ENCODE measurements at regions not wholly inside any gene's neighbourhood (a gene's known extent, or its start where the extent isn't known, plus 50 kb on each side); places are given as distances from the start of the nearest gene placed in this dataset.

GRCh38 chr1:90346757-90347156 lies 351.8 kb downstream of the ZNF326 start:
- Histone ChIP-seq H3K9ac (ENCODE audit: low read depth, low read length) (no peak overlapping the region), H3K4me1 (ENCODE audit: insufficient read depth, low read length) (no peaks in the 10 kb centered on the region), H3K27ac (ENCODE audit: low read length) (no peak overlapping the region), H3K9me3 (ENCODE audit: insufficient read depth, low read depth, low read length) (peaks cover 12% of the 10 kb centered on the region), H3K4me3 (ENCODE audit: low read length) (no peak overlapping the region), H3K36me3 (ENCODE audit: insufficient read depth, low read depth, low read length) (no peaks in the 10 kb centered on the region), H3K27me3 (ENCODE audit: insufficient read depth, low read length) (no peaks in the 10 kb centered on the region)

DNA sequence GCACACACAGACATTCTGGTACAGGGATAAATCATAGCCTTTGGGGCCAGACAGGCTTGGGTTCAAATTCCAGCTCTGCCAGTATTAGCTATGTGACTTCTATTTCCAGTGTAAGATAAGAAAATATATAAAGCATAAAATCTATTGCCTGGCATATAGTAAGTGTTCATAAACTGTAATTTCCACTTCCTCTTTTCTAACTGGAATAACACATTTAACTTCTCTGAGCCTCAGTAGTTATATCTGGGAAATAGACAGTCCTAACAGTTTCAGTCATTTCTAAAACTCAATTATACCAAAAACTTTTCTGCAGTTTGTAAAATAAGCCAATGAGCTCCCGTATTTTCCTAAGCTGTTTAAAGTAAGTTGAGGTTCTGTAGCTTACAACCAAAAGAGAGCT lies 351.4 kb downstream of the ZNF326 start:
- Histone ChIP-seq H3K27me3 (ENCODE audit: insufficient read depth, low read length) (no peaks in the 10 kb centered on the region), H3K4me3 (ENCODE audit: low read length) (no peak overlapping the region), H3K9me3 (ENCODE audit: insufficient read depth, low read depth, low read length) (peaks cover 12% of the 10 kb centered on the region), H3K36me3 (ENCODE audit: insufficient read depth, low read depth, low read length) (no peaks in the 10 kb centered on the region), H3K27ac (ENCODE audit: low read length) (no peak overlapping the region), H3K4me1 (ENCODE audit: insufficient read depth, low read length) (no peaks in the 10 kb centered on the region), H3K9ac (ENCODE audit: low read depth, low read length) (no peak overlapping the region)

DNA sequence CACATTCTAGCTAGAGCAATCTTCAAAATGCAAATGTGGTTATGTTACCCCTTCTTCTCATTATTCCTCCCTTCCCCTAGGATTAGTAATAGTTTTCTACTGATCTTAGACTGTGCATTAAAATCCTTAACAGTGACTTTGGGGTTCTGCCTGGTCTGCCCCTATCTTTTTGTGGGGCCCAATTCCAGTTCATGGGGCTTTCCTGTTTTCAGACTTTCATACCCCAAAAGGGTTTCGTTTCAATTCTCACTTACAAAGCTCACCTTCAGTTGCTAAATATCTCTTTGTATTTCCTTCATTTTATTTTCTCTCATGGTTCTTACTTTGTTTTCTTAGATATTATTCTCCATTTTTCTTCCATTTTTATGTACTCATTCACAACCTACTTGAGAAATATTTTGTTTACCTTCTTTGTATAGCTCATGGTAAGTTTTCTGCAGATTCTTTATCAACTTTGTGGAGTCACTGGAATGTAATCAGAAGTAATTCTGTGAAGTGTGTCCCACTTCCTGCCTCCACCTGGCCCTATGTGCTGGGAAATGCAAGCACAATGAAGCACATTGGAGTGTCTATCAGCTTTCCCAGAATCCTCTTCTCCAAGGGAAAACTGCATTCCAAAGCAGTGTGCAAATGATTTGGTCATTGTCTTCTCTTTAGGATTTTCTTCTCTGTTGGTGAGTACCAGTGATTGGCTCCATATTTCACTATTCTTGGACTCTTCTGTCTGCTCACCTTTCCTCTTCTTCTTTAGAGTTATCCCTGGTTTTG lies 350.2 kb downstream of the ZNF326 start:
- Histone ChIP-seq H3K27me3 (ENCODE audit: insufficient read depth, low read length) (no peaks in the 10 kb centered on the region), H3K36me3 (ENCODE audit: insufficient read depth, low read depth, low read length) (no peaks in the 10 kb centered on the region), H3K4me3 (ENCODE audit: low read length) (no peak overlapping the region), H3K9ac (ENCODE audit: low read depth, low read length) (no peak overlapping the region), H3K9me3 (ENCODE audit: insufficient read depth, low read depth, low read length) (peaks cover 12% of the 10 kb centered on the region), H3K4me1 (ENCODE audit: insufficient read depth, low read length) (no peaks in the 10 kb centered on the region), H3K27ac (ENCODE audit: low read length) (no peak overlapping the region)

- H3K27me3 ChIP-seq (ENCODE audit: insufficient read depth, low read length), result no peaks in the 10 kb centered on the region
- no peaks in the 10 kb centered on the region for H3K9me3 ChIP-seq (ENCODE audit: insufficient read depth, low read depth, low read length)
- no peaks in the 10 kb centered on the region for H3K36me3 ChIP-seq (ENCODE audit: insufficient read depth, low read depth, low read length)
- H3K4me3 ChIP-seq (ENCODE audit: low read length), result no peak overlapping the region
- H3K9ac ChIP-seq (ENCODE audit: low read depth, low read length), result no peak overlapping the region
- H3K4me1 ChIP-seq (ENCODE audit: insufficient read depth, low read length), result no peaks in the 10 kb centered on the region
- no peak overlapping the region for H3K27ac ChIP-seq (ENCODE audit: low read length)
Measured at GRCh38 chr1:90341516-90341915, 346.6 kb downstream of the ZNF326 start.

DNA sequence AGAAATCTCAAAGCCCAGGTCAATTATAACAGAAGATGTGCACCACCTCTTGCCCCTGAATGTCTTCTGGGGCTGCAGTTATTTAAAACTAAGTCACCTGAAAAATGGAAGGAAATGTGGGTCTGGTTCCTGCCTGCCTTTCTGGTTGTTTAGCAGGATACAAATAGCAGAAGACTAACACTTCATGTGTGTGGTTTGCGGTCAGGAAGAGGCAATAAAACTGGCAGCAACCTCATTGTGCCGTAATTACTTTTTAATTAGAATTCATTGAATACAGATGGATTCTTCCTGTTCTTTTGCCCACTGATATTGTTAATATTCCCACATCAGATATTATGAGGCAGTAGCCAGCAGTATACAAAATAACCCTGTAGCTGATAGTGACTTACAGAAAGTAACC lies 345.7 kb downstream of the ZNF326 start:
- H3K36me3 ChIP-seq (ENCODE audit: insufficient read depth, low read depth, low read length), result no peaks in the 10 kb centered on the region
- H3K27ac ChIP-seq (ENCODE audit: low read length), result no peak overlapping the region
- H3K27me3 ChIP-seq (ENCODE audit: insufficient read depth, low read length), result no peaks in the 10 kb centered on the region
- H3K4me1 ChIP-seq (ENCODE audit: insufficient read depth, low read length), result no peaks in the 10 kb centered on the region
- H3K9ac ChIP-seq (ENCODE audit: low read depth, low read length), result no peak overlapping the region
- no peak overlapping the region for H3K4me3 ChIP-seq (ENCODE audit: low read length)
- no peaks in the 10 kb centered on the region for H3K9me3 ChIP-seq (ENCODE audit: insufficient read depth, low read depth, low read length)

DNA sequence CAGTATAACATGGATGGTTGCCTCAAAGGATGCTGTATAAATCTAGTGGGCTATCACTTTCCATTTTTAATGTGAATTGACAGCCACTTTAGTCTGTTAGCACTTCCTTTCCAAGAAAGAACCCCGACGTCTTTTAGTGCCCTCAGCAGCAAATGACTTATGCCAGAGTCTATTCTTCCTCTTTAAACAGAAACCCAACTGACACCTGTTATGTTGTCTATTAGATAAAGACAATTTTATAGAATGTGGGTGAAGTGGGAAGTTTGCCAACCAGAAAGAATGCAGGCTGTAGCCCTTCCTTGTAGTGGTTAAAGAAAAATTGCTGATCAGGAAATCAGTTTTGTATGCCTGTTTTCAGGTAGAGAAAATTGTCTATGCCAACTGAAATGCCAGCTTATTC lies 344.9 kb downstream of the ZNF326 start:
- H3K9me3 ChIP-seq (ENCODE audit: insufficient read depth, low read depth, low read length), result no peaks in the 10 kb centered on the region
- H3K36me3 ChIP-seq (ENCODE audit: insufficient read depth, low read depth, low read length), result no peaks in the 10 kb centered on the region
- no peak overlapping the region for H3K4me3 ChIP-seq (ENCODE audit: low read length)
- no peak overlapping the region for H3K27ac ChIP-seq (ENCODE audit: low read length)
- H3K4me1 ChIP-seq (ENCODE audit: insufficient read depth, low read length), result no peaks in the 10 kb centered on the region
- H3K9ac ChIP-seq (ENCODE audit: low read depth, low read length), result no peak overlapping the region
- no peaks in the 10 kb centered on the region for H3K27me3 ChIP-seq (ENCODE audit: insufficient read depth, low read length)

DNA sequence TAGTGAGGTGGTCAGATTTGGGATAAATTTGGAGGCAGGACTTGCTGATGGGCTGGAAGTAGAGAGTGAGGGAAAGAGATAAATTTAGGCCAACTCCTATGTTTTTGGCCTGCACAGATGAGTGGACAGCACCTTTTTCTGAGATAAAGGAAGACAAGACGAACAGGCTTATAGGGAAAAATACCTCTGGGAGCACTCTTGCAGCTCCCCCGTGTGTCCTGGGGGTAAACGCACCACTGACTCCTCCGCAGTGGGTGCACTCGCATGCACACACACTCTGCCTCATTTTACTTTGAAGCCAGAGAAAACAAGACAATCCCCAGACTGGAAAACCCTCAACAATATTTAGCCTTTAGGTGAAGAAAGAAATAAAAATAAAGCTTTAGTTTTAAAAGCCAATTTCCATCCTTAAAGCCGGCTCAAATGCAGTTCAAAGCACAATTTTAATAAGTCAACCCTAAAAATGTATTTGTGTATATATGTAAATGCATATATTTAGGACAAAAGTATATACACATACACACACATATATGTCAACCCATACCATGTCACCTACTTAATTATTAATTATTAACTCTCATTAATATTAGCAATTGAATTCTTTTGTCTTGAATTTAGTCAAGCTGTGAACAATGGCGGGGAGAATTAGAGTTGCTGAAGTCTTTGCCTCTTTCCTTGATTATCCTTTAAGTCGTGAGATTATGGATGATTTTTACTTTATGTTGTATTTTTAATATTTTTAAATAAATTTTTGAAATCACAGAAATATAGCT lies 341.8 kb downstream of the ZNF326 start:
- Histone ChIP-seq H3K4me3 (ENCODE audit: low read length) (no peak overlapping the region), H3K27ac (ENCODE audit: low read length) (no peak overlapping the region), H3K27me3 (ENCODE audit: insufficient read depth, low read length) (no peaks in the 10 kb centered on the region), H3K9me3 (ENCODE audit: insufficient read depth, low read depth, low read length) (no peaks in the 10 kb centered on the region), H3K4me1 (ENCODE audit: insufficient read depth, low read length) (no peaks in the 10 kb centered on the region), H3K9ac (ENCODE audit: low read depth, low read length) (no peak overlapping the region), H3K36me3 (ENCODE audit: insufficient read depth, low read depth, low read length) (no peaks in the 10 kb centered on the region)

DNA sequence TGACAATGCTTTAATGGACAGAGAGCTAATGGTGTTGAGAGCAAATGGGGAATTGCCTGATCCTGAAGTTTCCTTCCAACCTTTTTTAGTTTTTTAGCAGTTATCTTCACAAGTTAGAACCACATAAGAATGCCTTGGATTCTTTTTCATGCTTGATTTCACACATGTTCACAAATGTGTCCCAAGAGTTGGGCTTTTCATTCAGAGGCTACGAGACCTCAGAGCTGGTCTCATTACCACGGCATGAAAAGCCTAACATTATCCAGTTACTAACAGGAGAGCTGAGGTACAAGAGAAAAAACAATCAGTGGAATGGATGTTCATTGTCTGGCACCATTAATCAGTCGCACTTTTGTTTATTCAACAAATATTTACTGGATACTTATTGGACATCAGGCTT lies 340.6 kb downstream of the ZNF326 start:
- no peaks in the 10 kb centered on the region for H3K9me3 ChIP-seq (ENCODE audit: insufficient read depth, low read depth, low read length)
- H3K4me1 ChIP-seq (ENCODE audit: insufficient read depth, low read length), result no peaks in the 10 kb centered on the region
- H3K36me3 ChIP-seq (ENCODE audit: insufficient read depth, low read depth, low read length), result no peaks in the 10 kb centered on the region
- no peak overlapping the region for H3K27ac ChIP-seq (ENCODE audit: low read length)
- H3K9ac ChIP-seq (ENCODE audit: low read depth, low read length), result no peak overlapping the region
- H3K27me3 ChIP-seq (ENCODE audit: insufficient read depth, low read length), result no peaks in the 10 kb centered on the region
- H3K4me3 ChIP-seq (ENCODE audit: low read length), result no peak overlapping the region

- Histone ChIP-seq H3K27ac (ENCODE audit: low read length) (no peak overlapping the region), H3K27me3 (ENCODE audit: insufficient read depth, low read length) (no peaks in the 10 kb centered on the region), H3K4me1 (ENCODE audit: insufficient read depth, low read length) (no peaks in the 10 kb centered on the region), H3K9me3 (ENCODE audit: insufficient read depth, low read depth, low read length) (no peaks in the 10 kb centered on the region), H3K36me3 (ENCODE audit: insufficient read depth, low read depth, low read length) (no peaks in the 10 kb centered on the region), H3K4me3 (ENCODE audit: low read length) (no peak overlapping the region), H3K9ac (ENCODE audit: low read depth, low read length) (no peak overlapping the region)
Measured at GRCh38 chr1:90334137-90334536, 339.2 kb downstream of the ZNF326 start.

DNA sequence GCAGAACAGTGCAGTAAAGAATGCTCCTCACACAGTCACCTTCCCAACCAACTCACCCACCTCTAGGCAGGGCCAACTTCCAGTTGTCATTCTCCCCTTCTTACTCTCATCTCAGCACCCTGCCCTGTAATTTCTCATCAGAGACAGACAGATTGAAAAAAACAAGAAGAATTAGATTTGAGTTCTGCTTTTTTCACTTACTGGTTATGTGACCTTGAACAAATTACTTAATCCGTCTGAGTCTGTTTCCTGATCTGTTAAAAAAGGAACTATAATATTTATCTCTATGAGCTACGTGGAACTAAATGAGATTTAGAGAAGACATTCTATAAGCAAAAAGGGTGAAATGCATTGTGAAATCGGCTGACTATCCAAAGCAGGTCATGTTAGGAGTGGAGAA lies 330.3 kb downstream of the ZNF326 start:
- Histone ChIP-seq H3K27ac (ENCODE audit: low read length) (no peak overlapping the region), H3K36me3 (ENCODE audit: insufficient read depth, low read depth, low read length) (no peaks in the 10 kb centered on the region), H3K4me1 (ENCODE audit: insufficient read depth, low read length) (peaks cover 7% of the 10 kb centered on the region; the same call in 1 of the 2 replicates), H3K9ac (ENCODE audit: low read depth, low read length) (no peak overlapping the region), H3K27me3 (ENCODE audit: insufficient read depth, low read length) (no peaks in the 10 kb centered on the region), H3K9me3 (ENCODE audit: insufficient read depth, low read depth, low read length) (no peaks in the 10 kb centered on the region), H3K4me3 (ENCODE audit: low read length) (no peak overlapping the region)

GRCh38 chr1:90322186-90322585 lies 327.3 kb downstream of the ZNF326 start:
- Histone ChIP-seq H3K4me1 (ENCODE audit: insufficient read depth, low read length) (peaks cover 7% of the 10 kb centered on the region; the same call in 1 of the 2 replicates), H3K9ac (ENCODE audit: low read depth, low read length) (no peak overlapping the region), H3K27ac (ENCODE audit: low read length) (no peak overlapping the region), H3K9me3 (ENCODE audit: insufficient read depth, low read depth, low read length) (no peaks in the 10 kb centered on the region), H3K36me3 (ENCODE audit: insufficient read depth, low read depth, low read length) (no peaks in the 10 kb centered on the region), H3K27me3 (ENCODE audit: insufficient read depth, low read length) (no peaks in the 10 kb centered on the region), H3K4me3 (ENCODE audit: low read length) (no peak overlapping the region)

- no peaks in the 10 kb centered on the region for H3K27me3 ChIP-seq (ENCODE audit: insufficient read depth, low read length)
- H3K4me1 ChIP-seq (ENCODE audit: insufficient read depth, low read length), result no peaks in the 10 kb centered on the region
- no peak overlapping the region for H3K9ac ChIP-seq (ENCODE audit: low read depth, low read length)
- H3K4me3 ChIP-seq (ENCODE audit: low read length), result no peak overlapping the region
- no peak overlapping the region for H3K27ac ChIP-seq (ENCODE audit: low read length)
- H3K36me3 ChIP-seq (ENCODE audit: insufficient read depth, low read depth, low read length), result no peaks in the 10 kb centered on the region
- no peaks in the 10 kb centered on the region for H3K9me3 ChIP-seq (ENCODE audit: insufficient read depth, low read depth, low read length)
Measured at GRCh38 chr1:90319918-90320317, 325.0 kb downstream of the ZNF326 start.
